Thyroid gland (tissue), 4 donors: ENCODE measurements at regions not wholly inside any gene's neighbourhood (a gene's known extent, or its start where the extent isn't known, plus 50 kb on each side); places are given as distances from the start of the nearest gene placed in this dataset.

ENCODE experiments used
- POLR2A ChIP-seq, 2 donors: fragments of 450-650 bp; IDR thresholded peaks; one replicate each; pipeline ENCODE4 v1.6.1; 2017; ENCODE audit warnings: antibody characterized with exemption in 2 of 2, mild to moderate bottlenecking in 2 of 2, moderate library complexity in 1 of 2
- TF ChIP-seq, protein P1 (sequence below), 6 experiments: fragments of 200-600 bp in 3 of 6; fragments of 450-650 bp in 3 of 6; sonication (generic) in 3 of 6; IDR thresholded peaks; one replicate each; pipeline ENCODE4 v1.5.1; 2016 to 2019; ENCODE audit warnings: antibody characterized with exemption in 6 of 6, mild to moderate bottlenecking in 2 of 6, inconsistent platforms in 1 of 6, moderate library complexity in 1 of 6

DNA sequence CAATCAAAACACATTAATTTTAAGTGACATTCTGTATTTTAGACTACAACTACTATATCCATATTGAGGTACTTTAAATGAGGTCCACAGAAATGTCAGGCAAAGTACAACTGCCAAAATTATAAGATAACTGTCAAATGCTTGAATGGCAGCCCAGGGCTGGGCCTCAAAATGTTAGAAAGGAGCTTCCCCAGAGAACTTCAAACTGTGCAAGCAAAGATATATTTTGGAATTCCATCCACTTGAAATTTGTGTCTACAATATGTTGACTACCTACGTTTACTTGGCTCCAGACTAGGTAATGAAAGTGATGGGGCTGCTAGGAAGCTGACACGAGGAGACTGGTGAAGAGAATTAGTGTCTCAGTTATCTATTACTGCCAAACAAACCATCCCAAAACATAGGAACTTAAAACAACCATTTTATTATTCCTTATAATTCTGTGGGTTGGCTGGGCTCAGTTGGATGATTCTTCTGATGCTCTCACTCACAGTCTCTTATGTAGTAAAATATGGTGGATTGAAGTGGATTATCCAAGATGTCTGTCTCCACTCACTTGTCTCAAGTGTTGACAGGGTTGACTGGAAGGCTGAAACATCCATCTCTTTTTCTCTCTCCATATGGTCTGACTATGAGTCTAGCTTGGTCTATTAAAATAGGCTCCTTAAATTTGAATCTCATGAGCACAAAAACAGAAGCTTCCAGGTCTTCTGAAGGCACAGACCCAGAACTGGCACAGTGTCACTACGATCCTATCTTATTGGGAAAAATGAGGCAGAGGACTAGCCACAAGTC, 74.2 kb downstream of the FZD1 start:
- TF ChIP-seq, protein P1, sequence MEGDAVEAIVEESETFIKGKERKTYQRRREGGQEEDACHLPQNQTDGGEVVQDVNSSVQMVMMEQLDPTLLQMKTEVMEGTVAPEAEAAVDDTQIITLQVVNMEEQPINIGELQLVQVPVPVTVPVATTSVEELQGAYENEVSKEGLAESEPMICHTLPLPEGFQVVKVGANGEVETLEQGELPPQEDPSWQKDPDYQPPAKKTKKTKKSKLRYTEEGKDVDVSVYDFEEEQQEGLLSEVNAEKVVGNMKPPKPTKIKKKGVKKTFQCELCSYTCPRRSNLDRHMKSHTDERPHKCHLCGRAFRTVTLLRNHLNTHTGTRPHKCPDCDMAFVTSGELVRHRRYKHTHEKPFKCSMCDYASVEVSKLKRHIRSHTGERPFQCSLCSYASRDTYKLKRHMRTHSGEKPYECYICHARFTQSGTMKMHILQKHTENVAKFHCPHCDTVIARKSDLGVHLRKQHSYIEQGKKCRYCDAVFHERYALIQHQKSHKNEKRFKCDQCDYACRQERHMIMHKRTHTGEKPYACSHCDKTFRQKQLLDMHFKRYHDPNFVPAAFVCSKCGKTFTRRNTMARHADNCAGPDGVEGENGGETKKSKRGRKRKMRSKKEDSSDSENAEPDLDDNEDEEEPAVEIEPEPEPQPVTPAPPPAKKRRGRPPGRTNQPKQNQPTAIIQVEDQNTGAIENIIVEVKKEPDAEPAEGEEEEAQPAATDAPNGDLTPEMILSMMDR (IDR thresholded peaks at IDR 0.05), result no peak
- TF ChIP-seq POLR2A (IDR thresholded peaks at IDR 0.05), result no peak
